Fibroblast of lung (primary cell): ENCODE measurements at regions not wholly inside any gene's neighbourhood (a gene's known extent, or its start where the extent isn't known, plus 50 kb on each side); places are given as distances from the start of the nearest gene placed in this dataset.

ENCODE experiments used
- DNase-seq, 2 donors: peaks; one replicate each; pipeline versions ENCODE4 v3.0.0 to v3.0.0-alpha.2; 2010; ENCODE audit warnings: low read depth in 2 of 2
- H2AFZ ChIP-seq: 2 replicates; pipeline ENCODE4 v1.5.1; 2012; ENCODE audit warnings: low read length, control low read depth, inconsistent platforms
- H3K27ac ChIP-seq: 2 replicates; pipeline ENCODE4 v1.5.1; 2011; ENCODE audit warnings: low read length, control low read depth; ENCODE audit not compliant: insufficient read depth
- H3K27me3 ChIP-seq: 2 replicates; pipeline ENCODE4 v1.5.1; 2011; ENCODE audit warnings: mild to moderate bottlenecking, low read length; ENCODE audit not compliant: control insufficient read depth, insufficient read depth
- H3K36me3 ChIP-seq: 2 replicates; pipeline ENCODE4 v1.5.1; 2011; ENCODE audit warnings: low read length; ENCODE audit not compliant: control insufficient read depth, insufficient read depth
- H3K4me1 ChIP-seq: 2 replicates; pipeline ENCODE4 v1.5.1; 2011; ENCODE audit warnings: low read length; ENCODE audit not compliant: control insufficient read depth, insufficient read depth; ENCODE audit errors: extremely low read depth
- H3K4me2 ChIP-seq: 2 replicates; pipeline ENCODE4 v1.5.1; 2011; ENCODE audit warnings: low read length, control low read depth; ENCODE audit not compliant: insufficient read depth; ENCODE audit errors: extremely low read depth
- H3K4me3 ChIP-seq, 4 experiments: fragments of 200-600 bp in 1 of 4; sonication (generic) in 1 of 4; replicated peaks in 1 of 4; 2 replicates each; pipeline ENCODE4 v1.5.1; 2011 to 2016; ENCODE audit warnings: low read length in 4 of 4, low read depth in 3 of 4, mild to moderate bottlenecking in 3 of 4, control low read depth in 2 of 4, inconsistent platforms in 1 of 4, mixed read lengths in 1 of 4; ENCODE audit not compliant: insufficient read depth in 1 of 4; ENCODE audit errors: control extremely low read depth in 1 of 4
- H3K79me2 ChIP-seq: 2 replicates; pipeline ENCODE4 v1.5.1; 2012; ENCODE audit warnings: mild to moderate bottlenecking, low read length, inconsistent platforms; ENCODE audit not compliant: control insufficient read depth, insufficient read depth
- H3K9ac ChIP-seq: 2 replicates; pipeline ENCODE4 v1.5.1; 2011; ENCODE audit warnings: mild to moderate bottlenecking, low read length, control low read depth; ENCODE audit not compliant: insufficient read depth
- H3K9me3 ChIP-seq: 2 replicates; pipeline ENCODE4 v1.5.1; 2012; ENCODE audit warnings: low read depth, low read length; ENCODE audit not compliant: control insufficient read depth, insufficient read depth
- H4K20me1 ChIP-seq: 2 replicates; pipeline ENCODE4 v1.5.1; 2011; ENCODE audit warnings: low read length; ENCODE audit not compliant: control insufficient read depth, insufficient read depth; ENCODE audit errors: extremely low read depth
- CTCF ChIP-seq, 2 donors: IDR thresholded peaks in 1 of 2; conservative IDR thresholded peaks in 1 of 2; 1 replicate in 1 of 2; 2 replicates in 1 of 2; pipeline ENCODE4 v1.5.1; 2011 to 2012; ENCODE audit warnings: low read length in 2 of 2, control low read depth in 1 of 2, inconsistent platforms in 1 of 2, low read depth in 1 of 2, mild to moderate bottlenecking in 1 of 2
- EZH2 ChIP-seq: IDR thresholded peaks from 2 replicates; pipeline ENCODE4 v1.5.1; 2012; ENCODE audit warnings: low read length, control low read depth, mild to moderate bottlenecking; ENCODE audit errors: missing control alignments

- H3K79me2 ChIP-seq = no peaks in the 10 kb centered on the region
- H3K4me2 ChIP-seq = no peak overlapping the region
- no peak for DNase-seq
- no peaks in the 10 kb centered on the region for H3K9me3 ChIP-seq
- no peaks in the 10 kb centered on the region for H3K36me3 ChIP-seq
- no peak overlapping the region for H2AFZ ChIP-seq
- no peaks in the 10 kb centered on the region for H4K20me1 ChIP-seq
- H3K9ac ChIP-seq = no peak overlapping the region
- H3K27ac ChIP-seq = no peak overlapping the region
- no peak overlapping the region for H3K4me3 ChIP-seq
- no peaks in the 10 kb centered on the region for H3K27me3 ChIP-seq
- H3K4me1 ChIP-seq = no peaks in the 10 kb centered on the region
- TF ChIP-seq EZH2 (no peak), CTCF (conservative IDR thresholded peaks at IDR 0.05 in 1 of 2, IDR thresholded peaks at IDR 0.05 in 1 of 2; ENCODE audit: low read depth in 1 of 2, low read length in 2 of 2) (no peak)
Measured at GRCh38 chr12:58347691-58348090, 406.3 kb downstream of the ATP23 start.

GRCh38 chr12:58349161-58349560, 407.8 kb downstream of the ATP23 start:
- H3K4me3 ChIP-seq = no peak overlapping the region
- peak in 1 of 2 donors; percentile 38 for DNase-seq
- no peaks in the 10 kb centered on the region for H3K36me3 ChIP-seq
- H3K27ac ChIP-seq = no peak overlapping the region
- H3K9me3 ChIP-seq = no peaks in the 10 kb centered on the region
- H3K79me2 ChIP-seq = no peaks in the 10 kb centered on the region
- H4K20me1 ChIP-seq = no peaks in the 10 kb centered on the region
- no peak overlapping the region for H3K4me2 ChIP-seq
- H3K4me1 ChIP-seq = no peaks in the 10 kb centered on the region
- no peak overlapping the region for H2AFZ ChIP-seq
- TF ChIP-seq EZH2 = no peak
- no peak for TF ChIP-seq CTCF (conservative IDR thresholded peaks at IDR 0.05 in 1 of 2, IDR thresholded peaks at IDR 0.05 in 1 of 2; ENCODE audit: low read depth in 1 of 2, low read length in 2 of 2)
- no peaks in the 10 kb centered on the region for H3K27me3 ChIP-seq
- no peak overlapping the region for H3K9ac ChIP-seq

GRCh38 chr12:58356794-58357193, 415.4 kb downstream of the ATP23 start:
- H3K4me2 ChIP-seq = no peak overlapping the region
- no peaks in the 10 kb centered on the region for H3K27me3 ChIP-seq
- DNase-seq = no peak
- H3K4me1 ChIP-seq = peaks cover 2% of the 10 kb centered on the region
- H4K20me1 ChIP-seq = no peaks in the 10 kb centered on the region
- H3K79me2 ChIP-seq = no peaks in the 10 kb centered on the region
- no peaks in the 10 kb centered on the region for H3K36me3 ChIP-seq
- H3K9ac ChIP-seq = no peak overlapping the region
- no peak overlapping the region for H2AFZ ChIP-seq
- no peak overlapping the region for H3K27ac ChIP-seq
- H3K4me3 ChIP-seq = no peak overlapping the region
- TF ChIP-seq EZH2 = no peak
- TF ChIP-seq CTCF (conservative IDR thresholded peaks at IDR 0.05 in 1 of 2, IDR thresholded peaks at IDR 0.05 in 1 of 2; ENCODE audit: low read depth in 1 of 2, low read length in 2 of 2) = no peak
- no peaks in the 10 kb centered on the region for H3K9me3 ChIP-seq
